Thoracic aorta (tissue), 2 donors: ENCODE measurements at regions not wholly inside any gene's neighbourhood (a gene's known extent, or its start where the extent isn't known, plus 50 kb on each side); places are given as distances from the start of the nearest gene placed in this dataset.

ENCODE experiments used
- ATAC-seq: fragments of 150-250 bp; one replicate; pipeline ENCODE4 v1.8.0; 2017; ENCODE audit warnings: low read depth; ENCODE audit not compliant: insufficient number of reproducible peaks, low FRiP score
- DNase-seq: peaks from one replicate; pipeline ENCODE4 v3.0.0-alpha.2; 2020; ENCODE audit warnings: low spot score
- H3K27ac ChIP-seq, 2 donors: fragments of 200-600 bp; sonication (generic); 1 replicate in 1 of 2; 2 replicates in 1 of 2; pipeline ENCODE4 v1.5.1; 2016; ENCODE audit warnings: mild to moderate bottlenecking in 2 of 2, moderate library complexity in 2 of 2
- H3K27me3 ChIP-seq: fragments of 200-600 bp; sonication (generic); replicated peaks from 2 replicates; pipeline ENCODE4 v1.6.0; 2016; ENCODE audit warnings: mild to moderate bottlenecking; ENCODE audit not compliant: insufficient read depth
- H3K36me3 ChIP-seq: fragments of 200-600 bp; sonication (generic); one replicate; pipeline ENCODE4 v1.5.1; 2016
- H3K4me1 ChIP-seq, 2 donors: fragments of 200-600 bp; sonication (generic); 1 replicate in 1 of 2; 2 replicates in 1 of 2; pipeline versions ENCODE4 v1.5.1 to v1.6.0; 2016; ENCODE audit warnings: low read depth in 2 of 2, mild to moderate bottlenecking in 1 of 2; ENCODE audit not compliant: control insufficient read depth in 1 of 2
- H3K4me3 ChIP-seq: fragments of 200-600 bp; sonication (generic); 2 replicates; pipeline ENCODE4 v1.5.1; 2016; ENCODE audit warnings: mild to moderate bottlenecking
- H3K9me3 ChIP-seq: fragments of 200-600 bp; sonication (generic); 2 replicates; pipeline ENCODE4 v1.5.1; 2016
- CTCF ChIP-seq: fragments of 200-600 bp; sonication (generic); IDR thresholded peaks from one replicate; pipeline ENCODE4 v1.5.1; 2019; ENCODE audit warnings: antibody characterized with exemption

DNA sequence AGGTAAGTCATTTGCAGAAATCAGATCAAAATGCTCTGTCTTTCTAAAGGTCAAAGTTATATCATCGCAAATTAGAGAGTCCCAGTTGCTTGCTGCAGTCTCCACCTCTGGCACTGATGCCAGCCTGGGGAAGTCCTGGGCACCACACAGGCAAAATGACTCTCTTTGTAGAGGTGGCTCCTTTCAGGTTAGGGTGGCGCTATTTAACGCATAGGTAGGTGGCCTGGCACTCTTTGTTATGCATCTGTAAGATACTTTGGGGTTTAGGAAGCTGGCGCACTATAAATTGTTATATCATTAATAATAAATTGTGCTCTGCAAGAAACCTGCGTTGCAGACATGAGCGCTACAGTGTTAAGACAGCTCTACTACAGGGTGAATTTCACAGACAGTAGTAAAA lies 268.5 kb downstream of the ICOS start:
- no peaks in the 10 kb centered on the region for H3K9me3 ChIP-seq
- DNase-seq (no peak), ATAC-seq (no peak)
- H3K27me3 ChIP-seq = no peaks in the 10 kb centered on the region
- no peak overlapping the region for H3K4me3 ChIP-seq
- H3K4me1 ChIP-seq = no peaks in the 10 kb centered on the region
- no peak for TF ChIP-seq CTCF
- no peaks in the 10 kb centered on the region for H3K36me3 ChIP-seq
- H3K27ac ChIP-seq = no peak overlapping the region

DNA sequence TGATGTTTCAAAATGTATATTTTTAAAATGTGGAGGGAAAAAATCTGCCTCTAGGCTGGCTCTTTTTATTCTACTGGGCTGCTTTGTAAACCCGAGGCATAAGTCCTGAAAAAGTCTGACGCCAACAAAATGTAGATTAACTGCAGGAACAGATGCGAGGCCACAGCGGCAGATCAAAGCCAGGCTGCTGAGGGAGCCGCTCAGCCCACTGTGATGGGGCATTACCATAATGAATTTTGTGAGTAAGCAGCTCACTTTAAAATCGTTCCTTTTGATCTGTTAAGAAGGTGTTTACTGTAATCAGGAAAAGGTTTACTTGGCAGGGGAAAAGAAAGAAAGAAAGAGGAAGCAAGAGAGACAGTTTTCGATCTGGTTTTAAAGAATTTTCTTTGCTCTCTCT lies 269.0 kb downstream of the ICOS start:
- DNase-seq = no peak
- TF ChIP-seq CTCF = no peak
- Histone ChIP-seq H3K36me3 (no peaks in the 10 kb centered on the region), H3K27me3 (no peaks in the 10 kb centered on the region), H3K9me3 (no peaks in the 10 kb centered on the region), H3K4me3 (no peak overlapping the region), H3K27ac (no peak overlapping the region), H3K4me1 (no peaks in the 10 kb centered on the region)
- no peak for ATAC-seq

DNA sequence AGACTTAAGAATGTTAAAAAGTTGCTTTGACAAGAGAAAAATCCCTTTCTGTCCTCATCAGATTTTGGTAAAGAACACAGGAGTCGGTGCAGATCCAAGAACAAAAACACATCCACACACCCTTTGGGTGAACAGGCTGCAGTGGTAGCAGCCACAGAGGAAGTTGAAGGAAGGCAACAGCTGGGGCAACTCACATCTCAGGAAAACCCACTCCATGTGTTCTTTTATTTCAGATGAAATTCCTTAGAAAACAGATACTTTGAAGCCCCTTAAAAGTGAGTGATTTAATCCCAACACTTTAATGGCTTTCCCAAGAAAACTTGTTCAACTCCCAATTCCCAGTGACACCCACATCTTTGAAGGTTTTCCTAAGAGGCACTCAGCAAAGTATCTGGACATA lies 271.3 kb downstream of the ICOS start:
- Histone ChIP-seq H3K27ac (no peak overlapping the region), H3K9me3 (no peaks in the 10 kb centered on the region), H3K36me3 (no peaks in the 10 kb centered on the region), H3K4me1 (no peaks in the 10 kb centered on the region), H3K4me3 (no peak overlapping the region), H3K27me3 (no peaks in the 10 kb centered on the region)
- TF ChIP-seq CTCF = no peak
- no peak for DNase-seq
- ATAC-seq = no peak

DNA sequence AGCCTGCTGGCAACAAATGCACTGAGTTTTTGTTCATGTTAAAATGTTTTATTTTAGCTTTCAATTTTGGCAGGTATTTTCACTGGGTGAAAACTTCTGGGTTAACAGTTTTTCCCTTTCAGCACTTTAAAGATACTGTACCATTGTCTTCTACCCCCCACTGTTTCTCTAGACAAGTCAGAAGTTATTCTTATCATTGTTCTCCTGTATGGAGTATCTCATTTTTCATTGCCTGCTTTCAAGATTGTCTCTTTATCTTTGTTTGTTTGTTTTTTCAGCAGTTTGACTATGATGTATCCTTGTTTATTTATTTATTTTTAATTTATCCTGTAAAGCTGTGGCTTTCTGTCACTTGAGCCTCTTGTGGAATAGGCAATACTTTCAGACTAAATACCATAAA lies 277.0 kb downstream of the ICOS start:
- no peak overlapping the region for H3K27ac ChIP-seq
- H3K9me3 ChIP-seq = no peaks in the 10 kb centered on the region
- DNase-seq (no peak), ATAC-seq (no peak)
- H3K36me3 ChIP-seq = no peaks in the 10 kb centered on the region
- no peak for TF ChIP-seq CTCF
- no peak overlapping the region for H3K4me3 ChIP-seq
- no peaks in the 10 kb centered on the region for H3K4me1 ChIP-seq
- H3K27me3 ChIP-seq = no peaks in the 10 kb centered on the region

DNA sequence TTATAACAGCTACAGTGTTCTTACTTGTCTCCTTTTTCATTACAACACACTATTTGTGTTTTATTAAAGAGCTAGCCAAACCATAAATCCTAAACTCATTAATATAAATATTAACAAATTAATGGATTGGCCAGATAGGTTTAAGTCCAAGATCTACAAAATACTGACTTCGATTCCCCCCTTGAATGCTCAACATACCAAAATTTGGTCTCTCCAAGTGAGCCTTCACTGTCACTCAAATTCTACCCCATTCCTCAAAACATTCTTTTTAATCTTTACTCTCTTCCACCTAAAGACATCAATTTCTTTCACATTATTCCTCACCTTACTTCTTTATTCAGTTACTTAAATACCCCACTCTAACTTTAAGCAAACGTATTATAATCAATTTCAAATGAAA lies 281.5 kb downstream of the ICOS start:
- DNase-seq (no peak), ATAC-seq (no peak)
- H3K4me1 ChIP-seq = no peaks in the 10 kb centered on the region
- no peaks in the 10 kb centered on the region for H3K36me3 ChIP-seq
- no peak overlapping the region for H3K27ac ChIP-seq
- TF ChIP-seq CTCF = no peak
- no peaks in the 10 kb centered on the region for H3K9me3 ChIP-seq
- H3K4me3 ChIP-seq = no peak overlapping the region
- no peaks in the 10 kb centered on the region for H3K27me3 ChIP-seq
